Ovary (tissue), 7 donors: ENCODE measurements at regions not wholly inside any gene's neighbourhood (a gene's known extent, or its start where the extent isn't known, plus 50 kb on each side); places are given as distances from the start of the nearest gene placed in this dataset.

Experiments
- DNase-seq, 5 donors: peaks; one replicate each; pipeline ENCODE4 v3.0.0-alpha.2; 2019 to 2020
- H3K27ac ChIP-seq, 2 donors: fragments of 200-600 bp; one replicate each; pipeline versions ENCODE4 v1.5.1 to v1.8.0; 2019 to 2022
- H3K27me3 ChIP-seq: fragments of 200-600 bp; one replicate; pipeline ENCODE4 v1.8.0; 2022
- H3K36me3 ChIP-seq: fragments of 200-600 bp; sonication (generic); one replicate; pipeline ENCODE4 v1.5.1; 2019
- H3K4me1 ChIP-seq: one replicate; pipeline ENCODE4 v1.8.1; 2013; ENCODE audit warnings: mild to moderate bottlenecking, moderate library complexity; ENCODE audit not compliant: insufficient read depth
- H3K4me3 ChIP-seq: fragments of 200-600 bp; sonication (generic); one replicate; pipeline ENCODE4 v1.5.1; 2017
- H3K9me3 ChIP-seq, 2 donors: fragments of 200-600 bp in 1 of 2; sonication (generic) in 1 of 2; one replicate each; pipeline versions ENCODE4 v1.5.1 to v1.8.1; 2013 to 2019; ENCODE audit warnings: mild to moderate bottlenecking in 1 of 2, moderate library complexity in 1 of 2
- EP300 ChIP-seq: sonication (generic); formaldehyde crosslinking; IDR thresholded peaks from one replicate; pipeline ENCODE4 v1.6.1; 2017; ENCODE audit warnings: antibody characterized with exemption
- POLR2A ChIP-seq: fragments of 450-650 bp; IDR thresholded peaks from one replicate; pipeline ENCODE4 v1.6.1; 2017; ENCODE audit warnings: antibody characterized with exemption, mild to moderate bottlenecking, moderate library complexity
- whole genome bisulfite sequencing, 3 donors: extraction: QIAGEN DNeasy Blood & Tissue Kit in 1 of 3; methylation state at CpG; one replicate each; pipeline versions ENCODE4 v1.1.5 to v1.1.7; 2013 to 2017; 5-methylcytosine and 5-hydroxymethylcytosine counted together
- intact Hi-C, 4 donors: fragments of 100-400 bp; cut with DNase I; formaldehyde crosslinking; loops; one replicate each; pipeline versions ENCODE4 v1.11.0 to v1.15.1; 2022 to 2023
- TF ChIP-seq, protein P1 (sequence below), 3 donors: fragments of 450-650 bp in 2 of 3; fragments of 200-600 bp in 1 of 3; IDR thresholded peaks; one replicate each; pipeline versions ENCODE4 v1.5.1 to v1.8.0; 2016 to 2022; ENCODE audit warnings: antibody characterized with exemption in 3 of 3, mild to moderate bottlenecking in 1 of 3
- donor health status: DM: no; HTN: no; CAD: no; lungs with moderate emphysema.
- donor health status: DM: no; HTN: no; CAD: no.
- donor health status: Bipolar disorder and iron deficiency.
- donor health status: DM: no; HTN: no; CAD: no.
- donor health status: DM: yes; HTN: yes; CAD: no.

DNA sequence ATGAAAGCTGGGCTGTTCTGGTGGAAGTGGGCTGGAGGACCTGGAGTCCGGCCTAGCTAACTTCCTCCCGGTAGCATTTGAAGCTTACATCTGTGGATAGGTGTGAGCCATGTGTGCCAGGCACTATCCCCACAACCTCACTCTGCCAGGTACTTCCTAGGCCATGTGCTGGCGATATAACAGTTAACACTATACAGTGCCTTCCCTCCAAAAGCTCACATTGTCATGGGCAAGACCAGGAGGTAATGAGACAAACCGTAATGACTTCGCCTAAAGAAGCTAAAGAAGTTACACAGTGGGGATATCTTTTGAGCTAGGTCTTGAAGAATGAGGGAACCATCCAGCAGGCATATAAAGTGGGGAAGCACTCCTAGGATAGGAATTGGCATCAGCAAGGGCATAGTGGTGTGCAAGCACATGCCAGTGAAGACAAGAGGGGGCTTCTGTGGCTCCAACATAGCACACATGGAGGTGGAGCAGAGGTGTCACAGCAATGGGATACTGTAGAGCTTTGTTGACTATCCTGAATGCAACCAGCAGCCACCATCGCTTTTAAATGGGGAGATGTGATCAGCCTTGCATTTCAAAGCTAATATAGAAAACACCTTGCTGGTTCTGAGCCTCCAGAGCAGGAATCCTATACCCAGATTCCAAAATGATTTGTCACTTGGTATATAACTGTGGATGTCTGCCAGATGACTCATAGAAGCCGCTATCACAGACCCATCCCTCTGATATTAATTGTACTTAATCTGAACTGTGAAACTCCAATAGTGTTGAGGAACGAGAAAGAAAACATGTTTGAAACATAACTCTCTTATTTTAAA, 466.3 kb downstream of the LMO4 start:
- no peaks in the 10 kb centered on the region for H3K9me3 ChIP-seq
- no peaks in the 10 kb centered on the region for H3K27me3 ChIP-seq
- H3K27ac ChIP-seq = no peak overlapping the region
- whole genome bisulfite sequencing, 3 donors = 68 to 80% (median 71%) methylated on average over 8 of the region's 8 CpGs
- no peaks in the 10 kb centered on the region for H3K4me1 ChIP-seq
- no peak for TF ChIP-seq POLR2A
- TF ChIP-seq, protein P1, sequence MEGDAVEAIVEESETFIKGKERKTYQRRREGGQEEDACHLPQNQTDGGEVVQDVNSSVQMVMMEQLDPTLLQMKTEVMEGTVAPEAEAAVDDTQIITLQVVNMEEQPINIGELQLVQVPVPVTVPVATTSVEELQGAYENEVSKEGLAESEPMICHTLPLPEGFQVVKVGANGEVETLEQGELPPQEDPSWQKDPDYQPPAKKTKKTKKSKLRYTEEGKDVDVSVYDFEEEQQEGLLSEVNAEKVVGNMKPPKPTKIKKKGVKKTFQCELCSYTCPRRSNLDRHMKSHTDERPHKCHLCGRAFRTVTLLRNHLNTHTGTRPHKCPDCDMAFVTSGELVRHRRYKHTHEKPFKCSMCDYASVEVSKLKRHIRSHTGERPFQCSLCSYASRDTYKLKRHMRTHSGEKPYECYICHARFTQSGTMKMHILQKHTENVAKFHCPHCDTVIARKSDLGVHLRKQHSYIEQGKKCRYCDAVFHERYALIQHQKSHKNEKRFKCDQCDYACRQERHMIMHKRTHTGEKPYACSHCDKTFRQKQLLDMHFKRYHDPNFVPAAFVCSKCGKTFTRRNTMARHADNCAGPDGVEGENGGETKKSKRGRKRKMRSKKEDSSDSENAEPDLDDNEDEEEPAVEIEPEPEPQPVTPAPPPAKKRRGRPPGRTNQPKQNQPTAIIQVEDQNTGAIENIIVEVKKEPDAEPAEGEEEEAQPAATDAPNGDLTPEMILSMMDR (IDR thresholded peaks at IDR 0.05) = no peak
- no peak for TF ChIP-seq EP300
- intact Hi-C loops = no loop called here
- H3K4me3 ChIP-seq = no peak overlapping the region
- no peak for DNase-seq
- H3K36me3 ChIP-seq = no peaks in the 10 kb centered on the region

DNA sequence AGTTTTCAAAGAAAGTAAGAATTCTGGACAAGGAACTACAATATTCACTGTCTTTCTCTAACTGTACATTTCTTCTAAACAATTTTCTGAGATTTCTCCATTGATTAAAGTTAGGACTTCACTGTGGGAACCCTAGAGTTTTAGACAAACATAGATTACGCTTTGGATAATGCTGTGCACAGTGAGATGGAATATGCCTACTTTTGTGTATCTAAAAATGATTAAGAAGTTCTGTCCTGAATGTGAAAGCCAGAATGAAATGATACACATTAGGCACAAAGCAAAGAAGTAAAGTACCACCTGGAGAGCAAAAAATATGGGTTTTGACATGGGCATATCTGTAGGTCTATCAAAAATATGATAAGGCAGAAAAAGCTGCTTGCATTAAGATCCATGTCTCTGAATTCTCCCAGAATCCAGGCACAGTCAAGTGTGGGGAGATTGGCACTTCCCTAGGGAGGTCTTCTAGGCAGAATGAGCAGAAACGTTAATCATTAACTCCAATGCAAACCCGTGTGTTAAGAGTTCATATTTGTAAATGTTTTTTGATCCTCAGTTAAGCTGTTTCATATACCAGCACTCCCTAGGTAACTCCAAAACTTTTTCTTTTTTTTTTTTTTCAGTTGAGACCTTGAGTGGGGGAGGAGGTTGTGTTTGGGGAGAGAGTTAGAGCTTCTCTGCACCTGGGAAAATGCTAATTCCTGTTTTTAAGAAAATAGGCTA, 467.1 kb downstream of the LMO4 start:
- 72 to 81% (median 73%) methylated on average over 3 of the region's 3 CpGs for WGBS, 3 donors
- TF ChIP-seq, protein P1 (IDR thresholded peaks at IDR 0.05) = no peak
- TF ChIP-seq EP300 = no peak
- no peak for TF ChIP-seq POLR2A
- no peak overlapping the region for H3K4me3 ChIP-seq
- no peak for DNase-seq
- H3K27ac ChIP-seq = no peak overlapping the region
- no peaks in the 10 kb centered on the region for H3K4me1 ChIP-seq
- no peaks in the 10 kb centered on the region for H3K9me3 ChIP-seq
- no peaks in the 10 kb centered on the region for H3K27me3 ChIP-seq
- no peaks in the 10 kb centered on the region for H3K36me3 ChIP-seq
- intact Hi-C loops = no loop called here

DNA sequence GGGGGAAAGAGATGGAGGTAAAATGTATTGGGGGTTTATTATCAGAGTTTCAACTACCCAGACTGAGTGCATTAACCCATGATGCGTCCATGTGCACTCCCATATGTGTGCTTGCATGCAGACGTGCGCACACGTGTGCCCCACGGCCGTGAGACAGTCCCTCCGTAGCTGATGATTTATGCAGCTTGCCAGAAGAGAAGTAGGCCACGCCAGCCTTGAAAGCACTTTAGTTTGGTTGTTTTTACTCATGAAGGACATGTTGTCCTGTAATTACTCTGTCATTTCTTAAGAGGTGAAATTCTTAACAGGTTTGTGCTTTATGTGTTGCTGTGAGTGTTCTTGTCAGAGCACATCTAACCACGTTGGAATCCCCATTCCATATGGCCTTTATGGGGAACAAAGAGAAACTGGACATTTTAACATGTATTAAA, 467.8 kb downstream of the LMO4 start:
- H3K36me3 ChIP-seq = no peaks in the 10 kb centered on the region
- H3K27ac ChIP-seq = no peak overlapping the region
- 40 to 63% (median 52%) methylated on average over 9 of the region's 9 CpGs for WGBS, 3 donors
- no peaks in the 10 kb centered on the region for H3K4me1 ChIP-seq
- no peaks in the 10 kb centered on the region for H3K27me3 ChIP-seq
- no peak for DNase-seq
- no peak overlapping the region for H3K4me3 ChIP-seq
- intact Hi-C loops = no loop called here
- no peak for TF ChIP-seq EP300
- TF ChIP-seq, protein P1 (IDR thresholded peaks at IDR 0.05) = no peak
- TF ChIP-seq POLR2A = no peak
- H3K9me3 ChIP-seq = no peaks in the 10 kb centered on the region

DNA sequence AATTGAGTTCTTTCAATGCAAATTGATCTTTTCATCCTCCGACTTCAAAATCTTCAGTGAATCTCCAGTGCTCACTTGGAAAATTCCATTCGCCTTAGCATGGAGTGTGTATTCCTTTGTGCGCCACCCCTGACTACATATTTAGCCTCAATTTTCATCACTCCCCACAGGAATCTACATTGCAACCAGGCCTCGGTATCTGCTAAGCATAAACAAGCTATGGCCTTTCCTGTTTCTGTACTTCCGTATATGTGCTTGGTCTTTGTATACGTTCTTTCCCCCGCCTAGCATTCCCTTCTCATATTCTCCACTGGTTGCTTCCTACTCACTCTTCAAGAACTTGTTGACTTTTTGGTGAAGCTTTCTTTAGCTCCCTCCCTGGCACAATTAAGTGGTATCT, 470.8 kb downstream of the LMO4 start:
- TF ChIP-seq EP300 = no peak
- TF ChIP-seq POLR2A = no peak
- H3K4me3 ChIP-seq = no peak overlapping the region
- H3K4me1 ChIP-seq = no peaks in the 10 kb centered on the region
- 96 to 98% (median 96%) methylated on average over 7 of the region's 7 CpGs for WGBS, 3 donors
- no peaks in the 10 kb centered on the region for H3K27me3 ChIP-seq
- no peak for DNase-seq
- H3K27ac ChIP-seq = no peak overlapping the region
- no peaks in the 10 kb centered on the region for H3K36me3 ChIP-seq
- H3K9me3 ChIP-seq = no peaks in the 10 kb centered on the region
- intact Hi-C loops = no loop called here

DNA sequence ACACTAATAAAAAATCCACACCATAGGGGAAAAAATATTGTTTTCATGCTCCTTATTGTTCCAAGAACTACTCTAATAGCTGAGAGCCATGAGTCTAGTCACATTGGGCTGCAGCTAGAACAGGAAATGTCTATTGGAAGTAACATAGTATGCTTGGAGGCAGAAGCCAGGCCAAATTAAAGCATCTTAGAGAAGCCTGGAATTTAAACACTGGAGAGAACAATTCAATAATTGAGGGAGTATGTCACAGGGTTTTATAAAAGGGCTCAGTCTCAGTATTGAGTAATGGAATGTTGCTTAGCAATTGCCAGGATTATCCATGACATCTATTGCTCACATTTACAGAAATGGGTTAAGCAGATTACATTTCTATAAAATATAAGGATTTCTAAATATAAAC, 471.3 kb downstream of the LMO4 start:
- no peaks in the 10 kb centered on the region for H3K9me3 ChIP-seq
- H3K27ac ChIP-seq = no peak overlapping the region
- no peak for DNase-seq
- H3K36me3 ChIP-seq = no peaks in the 10 kb centered on the region
- H3K27me3 ChIP-seq = no peaks in the 10 kb centered on the region
- intact Hi-C loops = no loop called here
- TF ChIP-seq, protein P1 (IDR thresholded peaks at IDR 0.05) = no peak
- no peak for TF ChIP-seq EP300
- TF ChIP-seq POLR2A = no peak
- H3K4me3 ChIP-seq = no peak overlapping the region
- no peaks in the 10 kb centered on the region for H3K4me1 ChIP-seq
